HG03280 (cell line): ENCODE measurements at regions not wholly inside any gene's neighbourhood (a gene's known extent, or its start where the extent isn't known, plus 50 kb on each side); places are given as distances from the start of the nearest gene placed in this dataset.
"Not testable (repeated sequence)": the region's sequence is repeated elsewhere in the genome, so short reads cannot be mapped to it uniquely, and the experiment has no call there.

Experiments
- ATAC-seq: cut with Tn5 transposase; IDR thresholded peaks from one replicate; pipeline ENCODE4 v1.9.1; 2021; ENCODE audit warnings: mild to moderate bottlenecking, moderate library complexity; ENCODE audit not compliant: unreplicated experiment

GRCh38 chr1:70553567-70553956, 142.5 kb downstream of the CTH start:
- no peak for ATAC-seq

GRCh38 chr1:70554341-70554740, 143.3 kb downstream of the CTH start:
- ATAC-seq = no peak

GRCh38 chr1:70556541-70556940, 145.5 kb downstream of the CTH start:
- ATAC-seq = no peak

GRCh38 chr1:70567167-70567566, 156.1 kb downstream of the CTH start:
- ATAC-seq = no peak

- no peak for ATAC-seq
These were observed 160.1 kb downstream of the CTH start for GRCh38 chr1:70571191-70571590.

- no peak for ATAC-seq
These were observed 162.3 kb downstream of the CTH start for GRCh38 chr1:70573317-70573843.

GRCh38 chr1:70581661-70582060, 170.6 kb downstream of the CTH start:
- no peak for ATAC-seq

- ATAC-seq = no peak
These were observed 172.5 kb downstream of the CTH start for GRCh38 chr1:70583522-70583921.

GRCh38 chr1:70586046-70586445, 175.0 kb downstream of the CTH start:
- ATAC-seq = no peak

- no peak for ATAC-seq
These were observed 176.9 kb downstream of the CTH start for GRCh38 chr1:70587872-70588366.

- not testable (repeated sequence) for ATAC-seq
These were observed 182.5 kb downstream of the CTH start for GRCh38 chr1:70593551-70593950.

GRCh38 chr1:70608815-70609214, 197.7 kb downstream of the CTH start:
- no peak for ATAC-seq

GRCh38 chr1:70610164-70610563, 199.1 kb downstream of the CTH start:
- not testable (repeated sequence) for ATAC-seq

GRCh38 chr1:70616946-70617345, 205.9 kb downstream of the CTH start:
- ATAC-seq = no peak

GRCh38 chr1:70617728-70618127, 206.7 kb downstream of the CTH start:
- no peak for ATAC-seq

- no peak for ATAC-seq
These were observed 216.8 kb downstream of the CTH start for GRCh38 chr1:70627910-70628309.

GRCh38 chr1:70628973-70629372, 217.9 kb downstream of the CTH start:
- no peak for ATAC-seq

GRCh38 chr1:70633004-70633403, 221.9 kb downstream of the CTH start:
- ATAC-seq = no peak

- ATAC-seq = no peak
These were observed 224.8 kb downstream of the CTH start for GRCh38 chr1:70635868-70636267.

- no peak for ATAC-seq
These were observed 230.8 kb downstream of the CTH start for GRCh38 chr1:70641868-70642267.

- ATAC-seq = no peak
These were observed 245.3 kb downstream of the CTH start for GRCh38 chr1:70656361-70656760.

GRCh38 chr1:70659891-70660290, 248.8 kb downstream of the CTH start:
- no peak for ATAC-seq

- no peak for ATAC-seq
These were observed 255.5 kb downstream of the CTH start for GRCh38 chr1:70666381-70667140.
